ENCODE measurements at regions not wholly inside any gene's neighbourhood (a gene's known extent, or its start where the extent isn't known, plus 50 kb on each side); places are given as distances from the start of the nearest gene placed in this dataset.

- TF ChIP-seq CTCF (conservative IDR thresholded peaks at IDR 0.05; ENCODE audit: low read depth, low read length) = no peak
- DNase-seq (ENCODE audit: low read depth) = no peak
These were observed 691.5 kb upstream of the HTR2C start for GRCh38 chrX:113892401-113892800.

GRCh38 chrX:113873056-113873455 is 710.8 kb upstream of the HTR2C start:
- TF ChIP-seq CTCF (conservative IDR thresholded peaks at IDR 0.05; ENCODE audit: low read depth, low read length) = no peak
- no peak for DNase-seq (ENCODE audit: low read depth)
- H3K4me3 ChIP-seq (ENCODE audit: low read depth, low read length) = no peak overlapping the region

More at GRCh38 chrX:113892401-113892800, 691.5 kb upstream of the HTR2C start:
- no peak overlapping the region for H3K4me3 ChIP-seq (ENCODE audit: low read depth, low read length)

GRCh38 chrX:113868711-113869110 is 715.2 kb upstream of the HTR2C start:
- no peak for TF ChIP-seq CTCF (conservative IDR thresholded peaks at IDR 0.05; ENCODE audit: low read depth, low read length)
- H3K4me3 ChIP-seq (ENCODE audit: low read depth, low read length) = no peak overlapping the region
- DNase-seq (ENCODE audit: low read depth) = no peak

GRCh38 chrX:113868177-113868576 is 715.7 kb upstream of the HTR2C start:
- DNase-seq (ENCODE audit: low read depth) = no peak
- H3K4me3 ChIP-seq (ENCODE audit: low read depth, low read length) = no peak overlapping the region
- no peak for TF ChIP-seq CTCF (conservative IDR thresholded peaks at IDR 0.05; ENCODE audit: low read depth, low read length)

GRCh38 chrX:113849408-113849807 is 734.5 kb upstream of the HTR2C start:
- DNase-seq (ENCODE audit: low read depth) = no peak
- no peak for TF ChIP-seq CTCF (conservative IDR thresholded peaks at IDR 0.05; ENCODE audit: low read depth, low read length)
- no peak overlapping the region for H3K4me3 ChIP-seq (ENCODE audit: low read depth, low read length)

- no peak for TF ChIP-seq CTCF (conservative IDR thresholded peaks at IDR 0.05; ENCODE audit: low read depth, low read length)
- DNase-seq (ENCODE audit: low read depth) = no peak
- no peak overlapping the region for H3K4me3 ChIP-seq (ENCODE audit: low read depth, low read length)
These were observed 750.5 kb upstream of the HTR2C start for GRCh38 chrX:113833096-113834055.

GRCh38 chrX:113828470-113828869 is 755.4 kb upstream of the HTR2C start:
- H3K4me3 ChIP-seq (ENCODE audit: low read depth, low read length) = no peak overlapping the region
- DNase-seq (ENCODE audit: low read depth) = no peak
- no peak for TF ChIP-seq CTCF (conservative IDR thresholded peaks at IDR 0.05; ENCODE audit: low read depth, low read length)
